Stimulated activated CD4-positive, alpha-beta T cell treated with anti-CD3 and anti-CD28 coated beads, Interleukin-4, amount 100 ng/mL, for 4 hours (primary cell): ENCODE measurements at regions not wholly inside any gene's neighbourhood (a gene's known extent, or its start where the extent isn't known, plus 50 kb on each side); places are given as distances from the start of the nearest gene placed in this dataset.
"Not testable (repeated sequence)": the region's sequence is repeated elsewhere in the genome, so short reads cannot be mapped to it uniquely, and the experiment has no call there.

Source experiments
- DNase-seq, 2 experiments: peaks; one replicate each; pipeline ENCODE4 v3.0.0-alpha.2; 2020

- DNase-seq = not testable (repeated sequence)
These were observed 852.4 kb upstream of the DEFB115 start for GRCh38 chr20:30405061-30405460.

GRCh38 chr20:30405585-30405984 lies 851.9 kb upstream of the DEFB115 start:
- not testable (repeated sequence) for DNase-seq

DNA sequence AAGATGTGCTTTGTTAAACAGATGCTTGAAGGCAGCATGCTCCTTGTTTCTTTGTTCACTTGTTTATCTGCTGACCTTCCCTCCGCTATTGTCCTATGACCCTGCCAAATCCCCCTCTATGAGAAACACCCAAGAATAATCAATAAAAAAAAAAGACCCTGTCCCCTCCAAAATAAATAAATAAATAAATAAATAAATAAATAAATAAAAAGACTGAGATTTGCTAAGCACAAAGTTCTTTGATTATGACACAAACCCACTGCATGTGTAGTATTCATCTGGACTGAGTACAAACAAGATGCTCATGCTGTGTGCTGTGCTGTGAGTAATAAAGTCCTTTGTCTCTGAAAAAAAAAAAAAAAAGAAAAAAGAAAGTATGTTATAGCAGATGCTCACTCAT lies 851.1 kb upstream of the DEFB115 start:
- not testable (repeated sequence) for DNase-seq

- no peak for DNase-seq
These were observed 844.5 kb upstream of the DEFB115 start for GRCh38 chr20:30412972-30413371.

DNA sequence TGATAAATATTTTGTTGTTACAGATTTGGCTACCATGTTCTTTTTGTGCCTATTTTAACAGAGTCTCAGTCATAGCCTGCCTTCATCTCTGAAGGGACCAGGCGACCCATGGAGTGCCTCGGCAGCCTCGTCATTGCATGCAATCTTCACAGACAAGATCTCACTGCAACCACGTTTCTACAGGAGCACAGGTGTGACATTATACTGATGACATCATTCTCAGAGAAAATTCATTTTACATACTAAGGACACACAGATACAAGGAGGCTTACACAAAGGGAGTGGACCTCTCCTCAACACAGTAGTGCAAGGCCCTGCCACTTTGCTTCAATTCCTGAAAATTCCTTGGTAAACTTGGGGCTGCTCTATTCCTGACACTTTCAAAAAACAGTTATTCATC lies 840.1 kb upstream of the DEFB115 start:
- DNase-seq = not testable (repeated sequence)

DNA sequence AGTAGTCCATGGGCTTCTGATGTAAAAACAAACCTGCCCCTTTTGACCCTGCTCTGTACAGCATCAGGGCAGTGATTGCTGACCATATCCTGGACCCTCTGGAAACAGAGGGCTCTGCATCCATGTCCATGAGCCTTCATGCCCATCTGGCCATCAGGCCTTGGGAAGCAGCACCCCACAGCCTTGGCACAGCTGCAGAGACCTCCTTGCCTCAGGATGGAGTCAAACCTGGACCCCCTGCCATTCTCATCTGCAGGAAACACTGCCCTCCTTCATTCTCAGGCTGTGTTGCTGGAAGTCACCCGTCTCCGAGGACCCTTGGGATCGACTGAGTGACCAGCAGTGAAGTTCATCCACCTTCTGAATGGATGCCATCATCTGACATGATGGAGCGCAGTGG lies 839.1 kb upstream of the DEFB115 start:
- not testable (repeated sequence) for DNase-seq

- no peak for DNase-seq
These were observed 838.0 kb upstream of the DEFB115 start for GRCh38 chr20:30419466-30419865.

GRCh38 chr20:30419871-30420420 lies 837.5 kb upstream of the DEFB115 start:
- not testable (repeated sequence) for DNase-seq
